Endothelial cell of umbilical vein (primary cell): ENCODE measurements at regions not wholly inside any gene's neighbourhood (a gene's known extent, or its start where the extent isn't known, plus 50 kb on each side); places are given as distances from the start of the nearest gene placed in this dataset.

Experiments
- BruUV-seq: library from RNA; stranded (reverse); fragments of 400-500 nt; replicated peaks from 2 replicates; lab custom pipeline; 2021; lab: Mats Ljungman, UMichigan
- CTCF ChIA-PET: fragments of 300-600, 350-600 bp; sonication (Branson Sonifier 250); formaldehyde crosslinking; loops from one replicate; lab custom pipeline; 2021; ENCODE audit warnings: antibody characterized with exemption, inconsistent platforms; lab: Charles Lee
- POLR2A ChIA-PET: fragments of 300-600, 350-600 bp; sonication (Branson Sonifier 250); formaldehyde crosslinking; loops from one replicate; lab custom pipeline; 2021; ENCODE audit warnings: antibody characterized with exemption, inconsistent platforms; lab: Charles Lee
- DNase-seq: peaks from one replicate; pipeline ENCODE4 v3.0.0-alpha.2; 2011; ENCODE audit warnings: low read depth, low spot score
- FAIRE-seq: peaks from 2 replicates; lab custom pipeline; 2011; peaks lifted over from hg19 to GRCh38; lab: Jason Lieb, UNC
- H2AFZ ChIP-seq: 2 replicates; pipeline ENCODE4 v1.6.0; 2012; ENCODE audit warnings: low read depth, low read length, control low read depth, inconsistent platforms
- H3K27ac ChIP-seq: 2 replicates; pipeline ENCODE4 v1.5.1; 2011; ENCODE audit warnings: low read depth, mild to moderate bottlenecking, control low read depth, low read length, moderate library complexity; ENCODE audit not compliant: insufficient read depth
- H3K27me3 ChIP-seq, 2 experiments: 2 replicates each; pipeline versions ENCODE4 v1.6.0 to v1.6.1; 2011; ENCODE audit warnings: low read length in 2 of 2, mixed read lengths in 1 of 2; ENCODE audit not compliant: control insufficient read depth in 2 of 2, insufficient read depth in 2 of 2
- H3K36me3 ChIP-seq, 2 experiments: 2 replicates in 1 of 2; 3 replicates in 1 of 2; pipeline ENCODE4 v1.5.1; 2011; ENCODE audit warnings: low read length in 2 of 2, mild to moderate bottlenecking in 1 of 2, moderate library complexity in 1 of 2; ENCODE audit not compliant: control insufficient read depth in 2 of 2, insufficient read depth in 2 of 2; ENCODE audit errors: extremely low read depth in 1 of 2
- H3K4me1 ChIP-seq: 3 replicates; pipeline ENCODE4 v1.5.1; 2011; ENCODE audit warnings: mild to moderate bottlenecking, low read length; ENCODE audit not compliant: control insufficient read depth, insufficient read depth; ENCODE audit errors: extremely low read depth
- H3K4me2 ChIP-seq: 2 replicates; pipeline ENCODE4 v1.6.1; 2011; ENCODE audit warnings: low read length, control low read depth, mixed read lengths; ENCODE audit not compliant: insufficient read depth
- H3K4me3 ChIP-seq, 3 experiments: fragments of 200-600 bp in 1 of 3; sonication (generic), shearing (Covaris generic) in 1 of 3; replicated peaks in 1 of 3; 2 replicates each; pipeline ENCODE4 v1.5.1; 2011 to 2016; ENCODE audit warnings: control low read depth in 3 of 3, low read length in 3 of 3, mild to moderate bottlenecking in 2 of 3, inconsistent platforms in 1 of 3, low read depth in 1 of 3, moderate library complexity in 1 of 3; ENCODE audit not compliant: insufficient read depth in 1 of 3
- H3K79me2 ChIP-seq: 2 replicates; pipeline ENCODE4 v1.6.0; 2012; ENCODE audit warnings: low read length, inconsistent platforms; ENCODE audit not compliant: control insufficient read depth, insufficient read depth
- H3K9ac ChIP-seq: replicated peaks from 2 replicates; pipeline ENCODE3; 2011; ENCODE audit warnings: low read length, control low read depth; ENCODE audit not compliant: insufficient read depth; ENCODE audit errors: extremely low read depth
- H3K9me1 ChIP-seq: replicated peaks from 3 replicates; pipeline ENCODE4 v1.6.0; 2011; ENCODE audit warnings: mild to moderate bottlenecking, low read length; ENCODE audit not compliant: control insufficient read depth, insufficient read depth; ENCODE audit errors: extremely low read depth
- H3K9me3 ChIP-seq: replicated peaks from 2 replicates; pipeline ENCODE4 v1.5.1; 2012; ENCODE audit warnings: low read length, inconsistent platforms; ENCODE audit not compliant: control insufficient read depth, insufficient read depth
- H4K20me1 ChIP-seq: replicated peaks from 2 replicates; pipeline ENCODE3; 2011; ENCODE audit warnings: mild to moderate bottlenecking, low read length; ENCODE audit not compliant: control insufficient read depth, insufficient read depth; ENCODE audit errors: extremely low read depth
- EZH2 ChIP-seq: IDR thresholded peaks from 2 replicates; pipeline ENCODE4 v1.6.1; 2012; ENCODE audit warnings: borderline replicate concordance, low read depth, mild to moderate bottlenecking, moderate library complexity, low read length, inconsistent platforms; ENCODE audit not compliant: severe bottlenecking
- FOS ChIP-seq: IDR thresholded peaks from 2 replicates; pipeline ENCODE4 v1.6.1; 2011; ENCODE audit warnings: mild to moderate bottlenecking, low read length, moderate library complexity, borderline replicate concordance; ENCODE audit not compliant: insufficient read depth
- GATA2 ChIP-seq: IDR thresholded peaks from 2 replicates; pipeline ENCODE4 v1.7.0; 2011; ENCODE audit warnings: low read depth, mild to moderate bottlenecking, moderate library complexity, mixed read lengths, low read length; ENCODE audit not compliant: insufficient read length, insufficient read depth
- JUN ChIP-seq: IDR thresholded peaks from 2 replicates; pipeline ENCODE4 v1.6.1; 2011; ENCODE audit warnings: borderline replicate concordance, low read depth; ENCODE audit not compliant: insufficient read length, insufficient read depth
- MYC ChIP-seq: IDR thresholded peaks from one replicate; pipeline ENCODE4 v1.6.1; 2011; ENCODE audit warnings: mild to moderate bottlenecking, low read depth, low read length
- POLR2A ChIP-seq: IDR thresholded peaks from 2 replicates; pipeline ENCODE4 v1.6.1; 2012; ENCODE audit warnings: low read depth, mild to moderate bottlenecking, control low read depth, low read length
- POLR2AphosphoS5 ChIP-seq: IDR thresholded peaks from 2 replicates; pipeline ENCODE4 v1.6.1; 2012; ENCODE audit warnings: low read depth, mild to moderate bottlenecking, control low read depth, low read length, moderate library complexity; ENCODE audit not compliant: insufficient read depth
- dilution Hi-C: fragments of 300-500 bp; cut with MboI; formaldehyde crosslinking; loops from one replicate; pipeline ENCODE4 v1.15.0; 2019; ENCODE audit warnings: low sequenced_read_pairs; ENCODE audit not compliant: extremely low pct_ligation_motif_present
- intact Hi-C: fragments of 100-400 bp; cut with micrococcal nuclease; formaldehyde crosslinking; loops from one replicate; pipeline ENCODE4 v1.10.0; 2022
- TF ChIP-seq, protein P1 (sequence below), 2 donors: IDR thresholded peaks; 1 replicate in 1 of 2; 2 replicates in 1 of 2; pipeline ENCODE4 v1.5.1; 2011; ENCODE audit warnings: low read length in 2 of 2, mild to moderate bottlenecking in 2 of 2, moderate library complexity in 2 of 2, control low read depth in 1 of 2, inconsistent platforms in 1 of 2, low read depth in 1 of 2; ENCODE audit not compliant: insufficient read depth in 1 of 2; ENCODE audit errors: extremely low read depth in 1 of 2
- TF ChIP-seq, protein P2 (sequence below): IDR thresholded peaks from 2 replicates; pipeline ENCODE4 v1.6.1; 2011; ENCODE audit not compliant: insufficient read depth, insufficient read length

DNA sequence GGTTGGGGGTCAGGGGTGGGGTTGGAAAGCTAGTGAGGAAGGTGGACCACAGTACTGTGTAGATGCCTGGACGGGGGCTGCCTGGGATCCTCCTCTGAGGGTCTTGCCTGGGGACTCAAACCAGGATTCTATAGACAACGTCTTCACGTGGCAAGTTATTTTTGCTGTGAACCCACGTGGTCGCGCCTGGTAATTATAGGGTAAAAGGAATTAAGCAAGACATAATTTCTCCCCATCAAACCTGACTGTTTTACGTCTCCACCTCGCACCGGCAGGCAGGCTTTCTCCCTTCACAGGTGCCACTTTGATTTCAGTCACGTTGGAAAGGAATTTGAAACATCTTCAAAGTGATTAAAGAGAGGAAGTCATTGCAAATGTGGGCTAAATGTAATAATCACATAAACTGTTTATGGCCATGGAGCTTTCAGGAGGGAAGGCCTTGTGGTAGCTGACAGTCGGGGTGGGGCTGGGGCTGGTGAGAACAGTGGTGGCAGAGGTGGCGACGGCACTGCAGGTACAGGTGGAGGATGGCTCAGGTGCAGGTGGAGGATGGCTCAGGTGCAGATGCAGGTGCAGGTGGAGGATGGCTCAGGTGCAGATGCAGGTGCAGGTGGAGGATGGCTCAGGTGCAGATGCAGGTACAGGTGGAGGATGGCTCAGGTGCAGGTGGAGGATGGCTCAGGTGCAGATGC is 197.1 kb upstream of the NLRP1 start:
- BruUV-seq, result no TSS peak

DNA sequence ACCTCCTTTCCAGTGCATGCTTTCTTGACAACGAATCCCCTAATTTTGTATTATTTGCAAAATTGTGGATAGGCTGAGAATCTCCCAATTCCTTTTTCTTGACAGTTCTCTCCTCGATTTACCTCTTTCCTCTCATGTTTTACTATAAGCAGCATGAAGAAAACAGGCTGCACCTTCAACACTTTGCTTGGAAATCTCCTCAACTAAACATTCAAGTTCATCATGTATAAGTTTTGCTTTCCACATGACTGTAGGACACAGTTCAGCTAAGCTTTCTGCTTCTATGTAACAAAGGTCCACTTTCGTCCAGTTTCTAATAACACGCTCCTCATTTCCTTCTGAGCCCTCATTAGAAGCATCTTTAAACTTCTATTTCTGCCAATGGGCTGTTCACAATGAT is 199.0 kb upstream of the NLRP1 start:
- H3K4me3 ChIP-seq, result no peak overlapping the region
- intact Hi-C loops, result loop anchor here (5.0 kb wide), 1 partner anchor 196 kb away; no protein-coding TSS in a partner anchor
- H2AFZ ChIP-seq, result no peak overlapping the region
- no peak for TF ChIP-seq MYC
- no peak for TF ChIP-seq GATA2
- TF ChIP-seq POLR2AphosphoS5, result no peak
- TF ChIP-seq JUN, result no peak
- TF ChIP-seq POLR2A, result no peak
- TF ChIP-seq, protein P1, sequence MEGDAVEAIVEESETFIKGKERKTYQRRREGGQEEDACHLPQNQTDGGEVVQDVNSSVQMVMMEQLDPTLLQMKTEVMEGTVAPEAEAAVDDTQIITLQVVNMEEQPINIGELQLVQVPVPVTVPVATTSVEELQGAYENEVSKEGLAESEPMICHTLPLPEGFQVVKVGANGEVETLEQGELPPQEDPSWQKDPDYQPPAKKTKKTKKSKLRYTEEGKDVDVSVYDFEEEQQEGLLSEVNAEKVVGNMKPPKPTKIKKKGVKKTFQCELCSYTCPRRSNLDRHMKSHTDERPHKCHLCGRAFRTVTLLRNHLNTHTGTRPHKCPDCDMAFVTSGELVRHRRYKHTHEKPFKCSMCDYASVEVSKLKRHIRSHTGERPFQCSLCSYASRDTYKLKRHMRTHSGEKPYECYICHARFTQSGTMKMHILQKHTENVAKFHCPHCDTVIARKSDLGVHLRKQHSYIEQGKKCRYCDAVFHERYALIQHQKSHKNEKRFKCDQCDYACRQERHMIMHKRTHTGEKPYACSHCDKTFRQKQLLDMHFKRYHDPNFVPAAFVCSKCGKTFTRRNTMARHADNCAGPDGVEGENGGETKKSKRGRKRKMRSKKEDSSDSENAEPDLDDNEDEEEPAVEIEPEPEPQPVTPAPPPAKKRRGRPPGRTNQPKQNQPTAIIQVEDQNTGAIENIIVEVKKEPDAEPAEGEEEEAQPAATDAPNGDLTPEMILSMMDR (IDR thresholded peaks at IDR 0.05; ENCODE audit: extremely low read depth in 1 of 2, insufficient read depth in 1 of 2, low read depth in 1 of 2, low read length in 2 of 2), result no peak
- no peak for TF ChIP-seq EZH2
- TF ChIP-seq, protein P2, sequence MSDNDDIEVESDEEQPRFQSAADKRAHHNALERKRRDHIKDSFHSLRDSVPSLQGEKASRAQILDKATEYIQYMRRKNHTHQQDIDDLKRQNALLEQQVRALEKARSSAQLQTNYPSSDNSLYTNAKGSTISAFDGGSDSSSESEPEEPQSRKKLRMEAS, result no peak
- no peak for TF ChIP-seq FOS
- no peaks in the 10 kb centered on the region for H3K36me3 ChIP-seq
- no peak for DNase-seq
- H3K9me3 ChIP-seq, result no peaks in the 10 kb centered on the region
- H3K4me1 ChIP-seq, result peaks cover 25% of the 10 kb centered on the region
- H4K20me1 ChIP-seq, result no peaks in the 10 kb centered on the region
- no peaks in the 10 kb centered on the region for H3K9me1 ChIP-seq
- no TSS peak for BruUV-seq
- H3K27me3 ChIP-seq, result no peaks in the 10 kb centered on the region
- H3K79me2 ChIP-seq, result no peaks in the 10 kb centered on the region
- POLR2A ChIA-PET, result no interaction called here
- CTCF ChIA-PET, result no interaction called here
- no peak overlapping the region for H3K4me2 ChIP-seq
- dilution Hi-C loops, result no loop called here
- H3K9ac ChIP-seq, result no peak overlapping the region
- no peak overlapping the region for H3K27ac ChIP-seq
- no peak for FAIRE-seq

More for the DNA sequence above, 197.1 kb upstream of the NLRP1 start:
- Histone ChIP-seq H3K79me2 (no peaks in the 10 kb centered on the region), H3K4me1 (peaks cover 25% of the 10 kb centered on the region), H3K9ac (no peak overlapping the region), H3K4me2 (no peak overlapping the region), H4K20me1 (no peaks in the 10 kb centered on the region), H3K9me1 (no peaks in the 10 kb centered on the region), H3K4me3 (no peak overlapping the region), H2AFZ (no peak overlapping the region), H3K27me3 (no peaks in the 10 kb centered on the region), H3K27ac (no peak overlapping the region), H3K36me3 (no peaks in the 10 kb centered on the region), H3K9me3 (no peaks in the 10 kb centered on the region)
- TF ChIP-seq FOS, result no peak
- TF ChIP-seq, protein P1 (IDR thresholded peaks at IDR 0.05; ENCODE audit: extremely low read depth in 1 of 2, insufficient read depth in 1 of 2, low read depth in 1 of 2, low read length in 2 of 2), result no peak
- no peak for DNase-seq
- CTCF ChIA-PET, result no interaction called here
- intact Hi-C loops (loop anchor here (5.0 kb wide), 1 partner anchor 194 kb away; no protein-coding TSS in a partner anchor), dilution Hi-C loops (no loop called here)
- FAIRE-seq, result no peak
- POLR2A ChIA-PET, result no interaction called here
